ENCODE measurements at regions not wholly inside any gene's neighbourhood (a gene's known extent, or its start where the extent isn't known, plus 50 kb on each side); places are given as distances from the start of the nearest gene placed in this dataset.

- no peak for DNase-seq
Measured at GRCh38 chr9:13896047-13896446, 417.9 kb downstream of the NFIB start.

GRCh38 chr9:13885258-13885657 is 428.7 kb downstream of the NFIB start:
- DNase-seq: no peak

- no peak for DNase-seq
Measured at GRCh38 chr9:13879981-13880380, 434.0 kb downstream of the NFIB start.

GRCh38 chr9:13879011-13879410 is 434.9 kb downstream of the NFIB start:
- DNase-seq: no peak

- DNase-seq: no peak
Measured at GRCh38 chr9:13878241-13878711, 435.7 kb downstream of the NFIB start.

- no peak for DNase-seq
Measured at GRCh38 chr9:13876741-13877140, 437.2 kb downstream of the NFIB start.

- no peak for DNase-seq
Measured at GRCh38 chr9:13873203-13873602, 440.7 kb downstream of the NFIB start.

- DNase-seq: no peak
Measured at GRCh38 chr9:13868336-13868735, 445.6 kb downstream of the NFIB start.

- no peak for DNase-seq
Measured at GRCh38 chr9:13865869-13866268, 448.1 kb downstream of the NFIB start.

- DNase-seq: no peak
Measured at GRCh38 chr9:13863112-13863511, 450.8 kb downstream of the NFIB start.

- no peak for DNase-seq
Measured at GRCh38 chr9:13862654-13863053, 451.3 kb downstream of the NFIB start.

GRCh38 chr9:13860946-13861640 is 452.8 kb downstream of the NFIB start:
- no peak for DNase-seq

GRCh38 chr9:13860019-13860418 is 453.9 kb downstream of the NFIB start:
- DNase-seq: no peak

GRCh38 chr9:13857521-13857920 is 456.4 kb downstream of the NFIB start:
- no peak for DNase-seq

GRCh38 chr9:13847270-13847669 is 466.7 kb downstream of the NFIB start:
- no peak for DNase-seq

- DNase-seq: no peak
Measured at GRCh38 chr9:13845460-13845859, 468.5 kb downstream of the NFIB start.

- DNase-seq: no peak
Measured at GRCh38 chr9:13841746-13842462, 472.0 kb downstream of the NFIB start.

GRCh38 chr9:13832446-13832845 is 481.5 kb downstream of the NFIB start:
- no peak for DNase-seq

- no peak for DNase-seq
Measured at GRCh38 chr9:13823026-13823425, 490.9 kb downstream of the NFIB start.

GRCh38 chr9:13817754-13818278 is 496.1 kb downstream of the NFIB start:
- DNase-seq: no peak

GRCh38 chr9:13816837-13817236 is 497.1 kb downstream of the NFIB start:
- no peak for DNase-seq

- DNase-seq: no peak
Measured at GRCh38 chr9:13814647-13815400, 499.1 kb downstream of the NFIB start.

- DNase-seq: no peak
Measured at GRCh38 chr9:13811876-13812275, 502.1 kb downstream of the NFIB start.

GRCh38 chr9:13810510-13810909 is 503.4 kb downstream of the NFIB start:
- no peak for DNase-seq

Measured in cerebellar nuclear complex (tissue), 1 donor.